Ovary (tissue), 3 donors: ENCODE measurements at regions not wholly inside any gene's neighbourhood (a gene's known extent, or its start where the extent isn't known, plus 50 kb on each side); places are given as distances from the start of the nearest gene placed in this dataset.

ENCODE experiments used
- POLR2A ChIP-seq: fragments of 450-650 bp; IDR thresholded peaks from one replicate; pipeline ENCODE4 v1.6.1; 2017; ENCODE audit warnings: antibody characterized with exemption, mild to moderate bottlenecking, moderate library complexity
- TF ChIP-seq, protein P1 (sequence below), 3 donors: fragments of 450-650 bp in 2 of 3; fragments of 200-600 bp in 1 of 3; IDR thresholded peaks; one replicate each; pipeline versions ENCODE4 v1.5.1 to v1.8.0; 2016 to 2022; ENCODE audit warnings: antibody characterized with exemption in 3 of 3, mild to moderate bottlenecking in 1 of 3
- donor health status: DM: no; HTN: no; CAD: no.

DNA sequence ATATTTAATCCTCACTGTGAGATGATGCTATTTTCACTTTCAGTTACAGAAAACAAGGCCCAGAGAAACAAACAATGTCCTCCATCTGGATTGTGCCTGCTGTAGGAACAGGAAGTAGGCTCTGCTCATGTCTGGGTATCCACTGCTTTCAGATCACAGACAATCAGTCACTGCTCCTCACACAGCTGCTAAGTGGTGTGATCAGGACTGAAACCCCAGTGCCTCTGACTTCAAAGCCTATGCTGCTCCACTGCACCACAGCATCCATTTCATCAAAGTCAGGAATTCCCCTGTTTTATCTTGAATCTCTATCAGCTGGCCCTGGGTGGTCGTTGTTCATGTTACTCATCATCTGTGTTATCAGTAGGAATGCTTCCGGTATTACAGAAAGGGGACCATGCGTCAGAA lies 303.8 kb upstream of the TRIB2 start:
- TF ChIP-seq, protein P1, sequence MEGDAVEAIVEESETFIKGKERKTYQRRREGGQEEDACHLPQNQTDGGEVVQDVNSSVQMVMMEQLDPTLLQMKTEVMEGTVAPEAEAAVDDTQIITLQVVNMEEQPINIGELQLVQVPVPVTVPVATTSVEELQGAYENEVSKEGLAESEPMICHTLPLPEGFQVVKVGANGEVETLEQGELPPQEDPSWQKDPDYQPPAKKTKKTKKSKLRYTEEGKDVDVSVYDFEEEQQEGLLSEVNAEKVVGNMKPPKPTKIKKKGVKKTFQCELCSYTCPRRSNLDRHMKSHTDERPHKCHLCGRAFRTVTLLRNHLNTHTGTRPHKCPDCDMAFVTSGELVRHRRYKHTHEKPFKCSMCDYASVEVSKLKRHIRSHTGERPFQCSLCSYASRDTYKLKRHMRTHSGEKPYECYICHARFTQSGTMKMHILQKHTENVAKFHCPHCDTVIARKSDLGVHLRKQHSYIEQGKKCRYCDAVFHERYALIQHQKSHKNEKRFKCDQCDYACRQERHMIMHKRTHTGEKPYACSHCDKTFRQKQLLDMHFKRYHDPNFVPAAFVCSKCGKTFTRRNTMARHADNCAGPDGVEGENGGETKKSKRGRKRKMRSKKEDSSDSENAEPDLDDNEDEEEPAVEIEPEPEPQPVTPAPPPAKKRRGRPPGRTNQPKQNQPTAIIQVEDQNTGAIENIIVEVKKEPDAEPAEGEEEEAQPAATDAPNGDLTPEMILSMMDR (IDR thresholded peaks at IDR 0.05): no peak
- no peak for TF ChIP-seq POLR2A
